HG03045 (cell line): ENCODE measurements at regions not wholly inside any gene's neighbourhood (a gene's known extent, or its start where the extent isn't known, plus 50 kb on each side); places are given as distances from the start of the nearest gene placed in this dataset.
"Not testable (repeated sequence)": the region's sequence is repeated elsewhere in the genome, so short reads cannot be mapped to it uniquely, and the experiment has no call there.

Experiments used
- ATAC-seq: cut with Tn5 transposase; IDR thresholded peaks from one replicate; pipeline ENCODE4 v1.9.1; 2021; ENCODE audit warnings: mild to moderate bottlenecking, moderate library complexity; ENCODE audit not compliant: unreplicated experiment

DNA sequence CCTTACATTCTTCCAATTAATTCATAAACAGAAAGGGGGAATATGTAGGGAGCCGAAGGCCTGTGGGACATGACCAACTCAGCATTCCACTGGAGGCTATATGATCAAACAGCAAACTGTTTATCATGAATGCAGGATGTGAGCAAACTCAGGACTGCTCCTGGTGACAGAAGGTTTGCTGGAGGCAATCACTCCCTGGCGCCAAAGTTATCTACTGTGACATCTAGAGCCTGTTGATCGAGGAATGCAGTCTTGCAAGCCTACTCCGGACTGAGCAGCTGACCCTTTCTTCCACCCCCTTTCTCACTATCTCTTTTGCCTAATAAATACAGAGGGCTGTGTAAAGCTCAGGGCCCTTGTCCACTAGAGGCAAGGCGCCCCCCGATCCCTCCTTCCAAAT is 122.0 kb upstream of the ZCCHC13 start:
- not testable (repeated sequence) for ATAC-seq

DNA sequence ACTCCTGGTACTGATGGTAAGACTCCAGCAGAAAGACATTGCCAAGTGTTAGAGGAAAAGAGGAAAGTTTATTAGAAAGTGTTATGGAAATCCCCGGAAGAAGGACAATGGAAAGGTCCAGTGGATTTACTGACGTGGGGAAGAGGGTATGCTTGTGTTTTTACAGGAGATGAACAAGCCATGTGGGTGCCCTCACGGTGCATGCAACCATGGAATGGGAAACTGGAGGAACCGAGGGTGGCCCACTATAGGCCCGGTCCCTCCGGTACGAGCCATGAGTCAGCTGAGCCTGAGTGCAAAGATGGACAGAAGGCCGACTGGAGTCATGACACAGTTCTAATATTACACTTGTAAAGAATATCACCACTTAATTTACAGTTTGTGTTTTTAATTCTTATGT is 123.3 kb upstream of the ZCCHC13 start:
- ATAC-seq, result no peak

DNA sequence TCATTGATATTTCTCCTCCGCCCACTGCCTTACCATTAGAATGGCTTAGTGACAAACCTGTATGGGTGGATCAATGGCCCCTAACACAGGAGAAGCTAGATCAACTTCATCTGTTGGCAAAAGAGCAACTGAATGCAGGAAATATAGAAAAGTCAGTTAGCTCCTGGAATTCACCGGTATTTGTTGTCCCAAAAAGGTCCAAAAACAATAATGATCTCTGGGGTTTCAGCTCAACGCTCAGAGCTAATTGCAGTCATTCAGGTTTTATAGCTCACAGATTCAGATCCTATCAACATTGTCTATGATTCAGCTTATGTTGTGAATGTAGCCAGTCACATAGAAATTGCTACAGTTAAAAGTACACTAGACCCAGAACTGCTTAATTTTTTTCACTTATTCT is 124.0 kb upstream of the ZCCHC13 start:
- ATAC-seq, result no peak

DNA sequence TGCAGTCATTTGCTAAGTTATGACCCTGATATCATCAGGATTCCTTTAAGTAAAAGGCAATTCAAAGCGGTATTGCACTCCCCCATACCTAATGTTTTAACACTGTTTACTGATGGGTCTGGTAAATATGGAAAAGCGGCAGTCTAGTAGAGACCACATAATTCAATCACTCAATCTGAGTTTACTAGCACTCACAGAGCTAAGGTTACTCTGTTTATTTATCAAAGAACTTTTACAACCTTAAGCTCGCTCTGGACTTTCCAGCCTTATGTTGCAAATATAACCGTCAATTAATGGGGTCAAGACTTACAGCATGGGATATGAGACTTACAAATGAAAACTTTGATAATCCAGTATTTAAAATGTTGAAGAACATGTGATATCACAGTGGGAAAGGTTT is 124.5 kb upstream of the ZCCHC13 start:
- no peak for ATAC-seq

DNA sequence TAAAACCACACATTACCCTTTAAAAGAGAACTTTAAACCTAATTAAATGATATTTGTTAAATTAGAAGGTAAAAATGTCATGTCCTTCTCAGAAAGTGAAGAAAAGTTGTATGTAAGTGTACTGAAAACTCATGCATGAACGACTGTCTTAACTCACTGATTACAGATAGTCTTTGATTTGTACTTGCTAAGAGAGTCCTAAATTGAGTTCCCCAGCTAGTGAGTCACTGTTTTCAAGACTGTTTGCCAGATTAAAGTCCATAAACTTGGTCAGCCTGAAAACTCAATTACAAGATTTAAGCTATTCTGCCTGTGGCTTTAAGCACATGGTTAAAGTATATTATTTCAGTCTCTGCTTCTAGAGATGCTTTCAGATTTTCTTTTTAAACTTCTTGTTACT is 124.9 kb upstream of the ZCCHC13 start:
- no peak for ATAC-seq

DNA sequence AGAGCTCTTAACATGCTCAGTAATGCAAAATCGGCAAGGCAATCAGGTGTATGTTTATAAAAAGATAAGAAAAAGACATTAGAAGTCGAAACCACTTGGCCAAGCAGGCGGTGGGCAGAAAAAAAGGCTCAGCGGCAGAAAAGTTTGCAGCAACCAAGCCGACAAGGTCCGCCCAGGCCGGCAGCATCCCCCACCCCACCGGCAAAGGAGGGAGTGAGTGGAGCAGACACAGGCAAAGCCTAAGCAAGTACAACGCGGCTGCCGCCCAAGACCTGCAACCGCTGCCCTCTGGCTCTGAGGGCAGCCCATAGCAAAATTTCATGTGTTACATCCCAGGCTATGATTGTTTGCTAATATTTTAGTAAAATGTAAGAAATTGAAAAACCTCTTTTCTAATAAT is 125.4 kb upstream of the ZCCHC13 start:
- no peak for ATAC-seq

DNA sequence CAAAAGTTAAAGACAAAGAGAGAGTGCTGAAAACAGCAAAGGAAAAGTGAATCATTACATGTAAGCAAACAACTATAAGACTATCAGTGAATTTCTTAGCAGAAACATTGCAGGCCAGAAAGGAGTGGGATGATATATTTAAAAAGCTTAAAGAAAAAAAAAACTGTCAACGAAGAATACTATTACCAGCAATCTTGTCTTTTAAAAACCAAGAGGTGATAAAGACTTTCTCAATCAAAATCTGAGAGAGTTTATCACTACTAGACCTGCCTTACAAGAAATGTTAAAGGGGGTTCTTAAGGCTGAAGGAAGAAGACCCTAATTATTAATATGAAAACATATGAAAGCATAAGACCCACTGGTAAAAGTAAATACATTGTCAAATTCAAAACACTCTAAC is 132.5 kb upstream of the ZCCHC13 start:
- no peak for ATAC-seq

DNA sequence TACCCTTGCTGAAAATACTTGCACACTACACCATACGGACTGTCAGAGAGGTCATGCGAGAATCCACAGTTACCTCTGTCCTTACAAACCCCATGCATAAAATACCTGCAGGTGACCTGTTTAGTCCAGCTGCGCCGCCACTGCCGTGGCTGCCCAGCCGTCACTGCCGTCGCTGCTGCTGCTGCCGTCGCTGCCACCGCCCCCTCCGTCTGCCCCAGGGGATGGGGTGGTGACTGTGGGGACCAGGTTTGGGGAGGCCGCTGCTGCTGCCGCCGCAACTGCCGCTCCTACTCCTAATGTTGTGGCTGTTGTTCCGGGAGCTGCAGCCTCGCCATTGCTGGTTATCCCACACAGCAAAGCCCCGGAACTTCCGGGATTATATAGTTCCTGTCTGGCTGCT is 141.8 kb upstream of the ZCCHC13 start:
- no peak for ATAC-seq

DNA sequence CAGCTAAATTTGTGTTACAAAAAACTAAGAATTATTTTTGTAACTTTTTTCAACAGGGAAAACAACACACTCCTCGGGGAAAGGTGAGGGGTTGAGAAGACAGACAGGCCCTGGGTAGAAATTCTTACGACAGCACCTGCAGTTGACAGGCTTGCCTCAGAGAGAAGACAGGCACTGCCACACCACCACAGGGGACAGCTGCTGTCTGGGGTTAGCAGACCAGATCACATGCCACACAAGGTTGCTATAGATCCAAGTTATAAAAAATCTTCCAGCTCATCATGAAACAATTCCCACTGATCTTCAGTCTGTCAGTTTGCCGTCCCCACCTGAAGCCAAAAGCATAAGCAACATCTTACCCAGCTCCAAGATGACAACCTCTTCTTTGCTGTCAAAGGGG is 143.2 kb upstream of the ZCCHC13 start:
- ATAC-seq, result no peak

DNA sequence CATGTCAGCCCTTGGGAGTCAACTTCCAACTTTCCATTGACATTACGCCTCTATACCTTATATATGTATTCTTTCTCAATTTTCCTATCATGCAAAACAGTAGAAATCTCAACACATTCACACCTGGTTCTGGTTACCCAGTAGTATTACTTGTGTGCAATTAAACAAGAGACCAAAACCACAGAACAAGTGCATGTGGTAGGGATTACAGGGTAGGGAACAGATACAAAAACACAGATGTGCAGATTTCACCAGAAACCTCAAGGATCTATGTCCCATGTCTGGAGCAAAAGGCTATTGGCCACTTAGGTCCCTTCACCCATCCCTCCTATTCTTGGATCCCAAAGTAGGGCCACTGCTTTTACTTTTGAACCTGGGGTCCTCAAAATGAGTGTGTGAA is 143.6 kb upstream of the ZCCHC13 start:
- no peak for ATAC-seq

DNA sequence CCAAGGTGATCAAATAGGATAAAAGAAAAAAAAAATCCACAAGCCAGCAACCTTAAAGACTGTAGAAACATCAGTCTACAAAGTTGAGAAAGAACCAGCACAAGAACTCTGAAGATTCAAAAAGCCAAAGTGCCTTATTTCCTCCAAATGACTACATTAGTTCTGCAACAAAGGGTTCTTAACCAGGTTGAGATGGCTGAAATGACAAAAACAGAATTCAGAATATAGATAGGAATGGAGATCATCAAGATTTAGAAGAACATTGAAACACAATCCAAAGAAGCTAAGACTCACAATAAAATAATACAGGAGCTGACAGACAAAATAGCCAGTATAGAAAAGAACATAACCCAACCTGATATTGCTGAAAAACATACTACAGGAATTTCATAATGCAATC is 156.5 kb upstream of the ZCCHC13 start:
- ATAC-seq, result no peak

DNA sequence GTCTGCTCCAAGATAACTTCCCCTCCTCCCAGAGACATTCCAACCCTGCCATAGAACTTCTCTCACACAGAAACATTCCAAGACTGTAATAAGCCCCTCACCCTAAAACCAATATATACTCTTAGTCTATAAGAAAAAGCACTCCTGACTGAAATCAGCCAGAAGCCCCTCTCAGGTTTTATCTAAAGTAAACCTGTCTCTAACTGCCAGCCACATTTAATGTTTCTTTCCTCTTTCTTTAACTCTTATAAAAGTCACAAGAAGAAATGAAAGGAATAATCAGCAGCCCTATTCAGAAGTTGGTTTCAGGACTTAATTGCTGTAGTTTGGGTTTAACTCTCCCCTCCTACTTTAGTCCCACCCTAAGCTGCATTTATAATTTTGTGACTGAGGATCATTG is 165.0 kb upstream of the ZCCHC13 start:
- no peak for ATAC-seq

DNA sequence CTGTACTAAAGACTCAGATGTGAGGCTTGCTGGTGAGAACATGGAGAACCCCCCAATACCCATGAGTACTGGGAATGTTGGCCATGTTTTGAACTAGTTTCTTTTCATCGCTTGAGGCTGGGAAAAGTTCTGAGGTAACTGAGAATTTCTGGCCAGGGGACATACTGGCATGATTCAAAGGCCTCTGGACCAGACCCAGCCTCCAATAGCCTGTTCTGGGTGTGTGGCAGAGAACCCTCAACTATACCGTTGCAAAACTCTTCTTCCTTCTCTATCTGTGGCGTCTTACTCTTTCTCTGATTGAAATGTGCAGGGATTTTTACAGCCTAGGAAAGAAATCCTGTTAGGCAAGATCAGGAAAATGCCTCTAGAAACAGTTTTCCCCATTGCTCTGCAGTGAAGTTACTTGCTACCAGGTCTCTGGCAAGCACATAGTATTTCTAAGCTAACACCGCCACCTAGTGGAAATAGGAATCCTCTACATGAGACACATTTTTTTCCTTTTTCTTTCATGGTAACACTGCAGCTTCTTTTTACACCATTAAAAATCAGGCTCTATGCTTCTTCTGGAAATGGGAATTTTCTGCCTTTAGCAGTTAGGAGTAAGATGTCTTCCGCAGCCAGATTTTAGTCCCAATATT is 170.7 kb upstream of the ZCCHC13 start:
- ATAC-seq, result no peak

DNA sequence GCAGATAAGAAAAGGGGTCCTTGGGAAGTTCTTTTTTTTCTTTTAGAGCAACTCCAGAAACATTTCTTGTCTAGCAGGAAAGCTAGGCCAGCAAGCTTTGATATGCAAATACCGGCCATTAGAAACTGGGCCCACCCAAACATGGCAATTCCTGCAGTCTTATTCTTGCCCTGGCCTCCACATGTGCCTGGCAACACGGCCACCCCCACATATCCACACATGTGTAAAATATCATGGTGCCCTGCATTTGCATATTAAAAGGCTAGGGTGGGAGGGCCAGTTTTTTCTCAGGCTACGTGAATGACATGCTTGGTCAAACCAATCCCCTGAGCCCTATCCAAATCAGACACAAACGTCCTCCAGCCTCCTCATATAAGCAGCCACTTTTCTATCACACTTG is 171.7 kb upstream of the ZCCHC13 start:
- no peak for ATAC-seq

DNA sequence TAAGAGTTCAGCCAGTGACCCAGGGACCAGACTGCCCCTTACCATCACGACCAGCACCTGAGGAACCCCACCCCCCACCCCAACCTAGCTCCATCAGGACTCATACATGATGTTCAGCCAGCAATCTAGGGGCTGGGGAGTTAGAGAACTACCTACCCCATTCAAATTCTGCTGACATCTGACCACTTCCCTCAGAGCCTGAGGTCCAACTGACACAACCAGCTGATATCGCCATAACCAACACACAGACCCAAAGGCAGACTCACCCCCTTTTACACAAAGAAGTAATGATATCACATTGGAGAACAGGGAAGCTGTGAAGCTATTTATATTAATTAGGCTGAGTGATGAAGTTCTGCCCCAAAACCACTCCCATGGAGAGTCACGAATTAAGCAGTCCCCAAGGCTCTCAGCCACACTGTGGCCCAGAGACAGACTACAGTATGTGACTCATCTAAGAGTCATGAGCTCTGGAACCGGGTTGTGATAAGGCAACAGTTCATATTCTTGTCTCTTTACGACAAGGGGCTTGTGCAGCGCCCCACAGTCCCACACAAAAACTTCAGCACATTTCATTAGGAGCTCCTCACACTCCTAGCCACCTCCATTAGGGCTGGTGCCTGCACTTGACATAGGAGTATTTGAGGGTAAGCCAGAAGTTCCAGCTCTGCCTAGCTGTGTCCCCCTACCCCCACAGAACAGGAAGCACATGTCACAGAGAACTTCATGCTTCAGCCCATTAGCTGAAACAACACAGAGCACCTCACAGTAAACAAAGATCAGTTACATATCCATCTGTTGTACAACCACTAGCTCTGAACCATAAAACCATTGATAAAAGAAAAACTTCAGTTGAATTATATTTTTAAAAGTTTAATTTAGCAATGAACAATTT is 184.7 kb upstream of the ZCCHC13 start:
- no peak for ATAC-seq

DNA sequence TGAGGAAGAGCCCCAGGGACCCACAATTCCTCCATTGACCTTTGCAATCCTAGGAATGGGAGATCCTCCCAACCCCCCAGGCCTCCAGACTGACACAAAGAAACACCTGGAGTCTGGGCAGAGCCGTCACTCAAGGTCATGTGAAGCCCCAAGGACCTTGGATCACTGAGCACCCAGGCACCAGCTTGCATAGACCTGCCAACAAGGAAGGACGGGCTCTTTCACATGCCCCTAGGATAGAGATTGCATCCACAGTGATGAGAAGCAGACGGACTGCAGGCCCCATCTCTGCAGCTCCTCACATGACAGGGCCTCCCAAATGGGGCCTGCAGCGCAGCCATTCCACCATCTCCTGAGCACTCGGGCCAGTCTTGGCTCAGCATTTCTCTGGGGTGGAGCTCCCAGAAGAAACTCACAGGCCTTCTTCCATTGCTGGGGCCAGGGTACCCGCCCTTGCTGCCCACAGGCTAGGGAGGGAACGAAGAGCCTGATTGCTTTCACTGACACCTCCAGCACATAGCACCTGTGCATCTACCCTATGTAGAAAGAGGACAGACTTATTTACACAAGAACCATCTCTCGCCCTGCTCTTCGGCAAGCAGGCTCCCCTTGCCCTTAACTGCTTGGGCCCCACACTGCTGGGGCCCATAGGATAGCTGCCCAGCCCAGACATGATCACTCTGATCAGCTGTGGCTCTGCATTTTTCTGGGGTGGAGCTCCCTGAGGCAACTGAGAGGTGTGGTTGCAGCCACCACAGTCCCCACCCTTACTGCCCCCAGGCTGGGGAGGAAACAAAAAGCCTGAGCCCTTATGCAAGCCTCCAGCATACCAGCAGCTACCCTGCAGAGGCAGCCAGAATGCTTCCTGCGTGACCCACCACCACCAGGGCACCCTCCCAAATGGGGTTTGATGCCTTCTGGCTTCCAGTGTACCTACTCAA is 185.7 kb upstream of the ZCCHC13 start:
- no peak for ATAC-seq

DNA sequence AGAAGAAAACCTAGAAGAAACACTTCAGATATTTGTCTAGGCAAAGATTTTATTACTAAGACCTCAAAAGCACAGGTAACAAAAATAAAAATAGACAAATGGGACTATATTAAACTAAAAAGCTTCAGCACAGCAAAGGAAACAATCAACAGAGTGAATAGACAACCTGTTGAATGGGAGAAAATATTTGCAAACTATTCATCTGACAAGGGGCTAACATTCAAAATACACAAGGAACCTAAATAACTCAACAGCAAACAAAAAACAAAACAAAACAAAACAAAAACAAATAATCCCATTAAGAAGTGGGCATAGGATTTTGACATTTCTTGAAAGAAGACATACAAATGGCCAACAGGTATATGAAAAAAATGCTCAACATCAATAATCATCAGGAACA is 192.7 kb upstream of the ZCCHC13 start:
- no peak for ATAC-seq

DNA sequence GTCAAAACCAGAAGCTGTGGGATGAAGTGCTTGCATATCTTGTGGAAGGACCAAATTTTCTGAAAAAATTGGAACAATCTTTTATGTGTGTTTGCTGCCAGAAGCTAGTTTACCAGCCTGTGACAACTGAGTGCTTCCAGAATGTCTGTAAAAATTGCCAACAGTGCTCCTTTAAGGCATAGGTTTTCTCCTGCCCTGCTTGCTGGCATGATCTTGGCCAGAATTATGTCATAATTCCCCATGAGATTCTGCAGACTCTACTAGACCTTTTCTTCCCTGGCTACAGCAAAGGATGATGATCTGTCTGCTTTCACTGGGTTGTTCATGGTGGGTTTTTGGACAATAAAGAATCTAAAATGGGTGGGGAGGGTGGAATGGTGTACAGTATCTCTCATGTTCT is 196.3 kb upstream of the ZCCHC13 start:
- ATAC-seq, result no peak

DNA sequence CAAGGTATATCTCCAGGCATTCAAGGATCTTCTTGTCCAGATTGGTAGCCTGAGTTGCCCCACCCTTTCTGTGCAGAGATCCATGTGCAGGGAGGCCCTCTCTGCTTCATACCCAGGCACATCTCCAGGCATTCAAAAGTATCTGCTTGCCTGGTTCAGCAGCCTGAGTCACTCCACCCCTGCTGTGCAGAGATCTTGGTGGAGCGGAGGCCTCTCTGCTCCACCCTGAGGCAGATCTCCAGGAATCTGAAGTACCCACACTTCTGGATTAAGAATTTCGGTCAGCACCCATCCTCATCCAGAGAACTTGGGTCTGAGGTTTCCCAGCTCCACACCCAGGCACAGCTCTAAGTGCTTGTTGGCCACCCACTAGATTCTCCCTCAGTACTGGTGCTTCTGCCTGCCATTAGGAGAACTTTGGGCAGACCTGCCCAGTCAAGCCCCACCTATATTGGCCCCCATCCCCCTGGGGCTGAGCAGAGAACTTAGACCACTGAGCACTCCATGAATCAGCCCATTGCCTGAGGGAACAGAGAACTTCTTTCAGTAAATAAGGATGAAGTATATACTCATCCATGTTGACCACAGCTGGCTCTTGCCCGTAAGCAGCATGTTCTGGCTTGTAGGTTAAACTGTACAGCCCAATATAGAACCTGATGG is 199.5 kb upstream of the ZCCHC13 start:
- ATAC-seq, result no peak

DNA sequence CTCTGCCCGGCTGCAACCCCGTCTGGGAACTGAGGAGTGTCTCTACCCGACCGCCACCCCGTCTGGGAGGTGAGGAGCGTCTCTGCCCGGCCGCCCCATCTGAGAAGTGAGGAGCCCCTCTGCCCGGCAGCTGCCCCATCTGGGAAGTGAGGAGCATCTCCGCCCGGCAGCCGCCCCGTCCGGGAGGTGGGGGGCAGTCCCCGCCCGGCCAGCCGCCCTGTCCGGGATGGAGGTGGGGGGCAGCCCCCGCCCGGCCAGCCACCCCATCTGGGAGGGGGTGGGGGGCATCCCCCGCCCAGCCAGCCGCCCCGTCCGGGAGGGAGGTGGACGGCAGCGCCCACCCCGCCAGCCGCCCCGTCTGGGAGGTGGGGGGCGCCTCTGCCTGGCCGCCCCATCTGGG is 205.6 kb upstream of the ZCCHC13 start:
- not testable (repeated sequence) for ATAC-seq

DNA sequence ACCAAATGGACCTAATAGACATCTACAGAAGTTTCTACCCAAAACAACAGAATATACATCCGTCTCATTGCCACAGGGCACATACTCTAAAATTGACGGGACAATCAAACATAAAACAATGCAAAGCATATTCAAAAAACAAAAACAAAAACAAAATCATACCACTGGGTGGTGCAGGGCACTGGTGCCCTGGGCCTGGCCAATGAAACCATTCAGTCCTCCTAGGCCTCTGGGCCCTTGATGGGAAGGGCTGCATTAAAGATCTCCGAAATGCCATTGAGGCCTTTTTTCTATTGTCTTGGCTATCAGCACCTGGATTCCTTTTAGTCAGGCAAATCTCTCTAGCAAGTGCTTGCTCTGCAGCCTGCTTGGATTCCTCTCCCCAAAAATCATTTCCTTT is 213.9 kb upstream of the ZCCHC13 start:
- ATAC-seq, result no peak
